Peyer's patch (tissue), 4 donors: ENCODE measurements at regions not wholly inside any gene's neighbourhood (a gene's known extent, or its start where the extent isn't known, plus 50 kb on each side); places are given as distances from the start of the nearest gene placed in this dataset.

Experiments
- CTCF ChIP-seq, 6 experiments: fragments of 450-650 bp in 4 of 6; fragments of 200-600 bp in 2 of 6; sonication (generic) in 1 of 6; IDR thresholded peaks; one replicate each; pipeline ENCODE4 v1.5.1; 2017 to 2019; ENCODE audit warnings: antibody characterized with exemption in 6 of 6, mild to moderate bottlenecking in 3 of 6, moderate library complexity in 1 of 6
- POLR2A ChIP-seq, 2 donors: fragments of 450-650 bp; IDR thresholded peaks; one replicate each; pipeline ENCODE4 v1.5.1; 2017; ENCODE audit warnings: antibody characterized with exemption in 2 of 2, mild to moderate bottlenecking in 2 of 2, moderate library complexity in 2 of 2

GRCh38 chr9:117873664-117874063 lies 169.5 kb downstream of the TLR4 start:
- no peak for TF ChIP-seq CTCF (IDR thresholded peaks at IDR 0.05)
- TF ChIP-seq POLR2A (IDR thresholded peaks at IDR 0.05) = no peak
